Ecto neural progenitor cell (in vitro differentiated cells): ENCODE measurements at regions not wholly inside any gene's neighbourhood (a gene's known extent, or its start where the extent isn't known, plus 50 kb on each side); places are given as distances from the start of the nearest gene placed in this dataset.

ENCODE experiments used
- DNase-seq: peaks from one replicate; pipeline ENCODE4 v3.0.0-alpha.2; 2018; ENCODE audit warnings: low spot score

DNA sequence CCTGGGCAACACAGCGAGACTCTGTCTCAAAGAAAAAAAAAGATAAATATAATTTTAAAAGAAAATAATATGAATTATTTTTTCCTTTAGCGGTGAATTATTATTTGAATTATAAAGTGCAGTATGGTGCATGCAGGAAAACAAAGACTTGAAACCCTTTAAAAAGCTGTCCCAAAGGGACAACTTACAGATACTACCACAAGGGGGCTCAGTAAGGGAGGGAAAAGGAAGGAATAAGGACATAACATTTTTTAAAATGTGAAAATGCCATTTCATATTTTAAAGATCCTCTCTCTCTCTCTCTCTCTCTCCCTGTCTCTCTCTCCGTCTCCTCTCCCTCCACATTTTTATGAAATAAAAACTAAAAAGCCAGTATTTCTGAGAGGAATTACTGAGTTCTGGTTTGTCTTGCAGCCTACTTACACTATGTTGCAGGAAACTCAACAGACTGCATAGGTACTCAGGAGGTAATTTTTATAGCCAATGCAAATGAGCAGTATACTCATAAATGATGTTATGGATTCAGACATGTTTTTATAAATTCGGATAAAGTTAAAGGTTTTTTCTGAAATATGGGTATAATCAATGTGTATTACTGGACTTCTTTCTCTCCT is 455.0 kb upstream of the GJE1 start:
- no peak for DNase-seq

DNA sequence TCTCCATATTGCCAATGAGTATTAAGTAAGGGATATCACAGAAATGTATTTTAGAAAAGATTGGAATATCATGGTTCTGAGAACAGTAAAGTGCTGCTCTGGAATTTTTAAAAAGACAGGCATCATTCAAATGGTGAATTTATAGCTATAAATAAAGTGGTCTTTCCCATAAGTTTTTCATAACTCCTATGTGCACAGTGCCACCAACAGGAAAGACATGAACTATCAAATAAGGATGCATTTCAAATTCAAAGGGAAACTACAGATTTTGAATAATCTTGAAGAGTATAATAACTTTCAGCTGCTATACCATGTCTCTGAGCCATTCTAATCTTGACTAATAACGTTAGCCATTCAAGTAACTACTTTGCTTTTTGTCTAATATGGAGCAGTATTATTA is 456.8 kb upstream of the GJE1 start:
- no peak for DNase-seq

DNA sequence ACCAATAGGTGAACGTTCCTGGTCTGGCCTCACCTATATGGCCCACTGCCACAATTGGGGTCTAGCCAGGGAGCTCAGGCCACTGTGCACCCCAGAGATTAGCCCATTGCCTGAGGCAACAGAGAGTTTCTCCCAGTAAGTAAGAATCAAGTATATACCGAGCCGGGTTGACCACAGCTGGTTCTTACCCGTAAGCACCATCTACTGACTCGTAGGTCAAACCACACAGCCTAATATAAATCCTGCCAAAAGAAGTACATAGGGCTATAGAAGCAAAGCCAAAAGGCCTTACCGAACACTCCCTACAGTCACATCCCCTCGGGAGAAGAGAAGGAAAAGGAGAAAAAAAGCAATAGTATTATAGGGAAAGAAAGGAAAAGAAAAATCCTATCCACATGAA is 463.6 kb upstream of the GJE1 start:
- DNase-seq = no peak

DNA sequence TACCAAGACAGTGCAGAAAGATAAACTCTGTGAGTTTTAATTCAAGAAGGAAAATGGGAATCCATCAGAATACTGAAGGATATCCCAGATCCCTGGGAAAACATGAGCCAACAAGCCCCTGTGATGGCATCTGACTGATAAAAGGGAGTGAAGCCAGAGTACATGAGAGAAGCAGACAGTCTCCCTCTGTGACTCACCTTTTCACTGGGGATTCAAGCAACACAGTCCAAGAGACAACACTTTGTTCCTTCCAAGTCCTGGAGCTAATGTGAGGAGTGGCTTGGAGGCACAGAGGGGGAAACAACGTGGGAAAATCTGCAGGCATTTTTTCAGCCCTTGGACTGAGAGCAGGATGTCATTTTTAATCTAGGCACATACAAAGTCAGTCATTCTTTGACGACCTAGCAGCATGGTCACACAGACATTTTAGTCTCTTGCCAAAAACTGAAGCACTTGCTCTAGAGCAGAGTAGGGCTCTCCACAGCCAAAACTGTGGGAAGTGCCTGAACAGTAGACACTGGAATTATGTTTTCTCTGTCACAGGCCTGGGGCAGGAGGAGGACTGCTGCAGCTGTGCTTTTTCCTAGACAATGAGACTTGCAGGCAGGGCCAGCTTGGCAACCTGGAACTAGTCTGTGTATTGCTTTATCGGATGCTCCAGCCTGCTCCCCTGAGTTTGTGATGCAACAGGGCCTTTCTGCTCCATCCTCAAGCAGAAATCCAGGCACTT is 465.0 kb upstream of the GJE1 start:
- no peak for DNase-seq

DNA sequence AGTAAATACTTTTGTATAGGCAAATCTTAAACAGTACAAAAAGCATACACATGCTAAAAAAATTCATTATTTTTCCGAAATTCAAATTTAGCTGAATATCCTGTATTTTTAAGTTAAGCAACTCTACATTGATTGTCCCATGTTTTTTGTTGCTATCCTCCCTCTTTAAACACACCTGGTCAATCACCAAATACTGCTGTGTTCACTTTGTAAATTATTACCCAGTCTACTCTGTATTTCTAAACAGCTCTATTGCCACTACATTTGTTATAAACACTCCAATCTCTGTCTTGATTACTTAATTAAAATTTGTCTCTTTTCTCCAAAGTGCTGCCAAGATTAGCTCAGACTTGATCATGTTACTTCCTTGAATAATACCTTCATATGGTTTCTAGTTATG is 466.5 kb upstream of the GJE1 start:
- no peak for DNase-seq

DNA sequence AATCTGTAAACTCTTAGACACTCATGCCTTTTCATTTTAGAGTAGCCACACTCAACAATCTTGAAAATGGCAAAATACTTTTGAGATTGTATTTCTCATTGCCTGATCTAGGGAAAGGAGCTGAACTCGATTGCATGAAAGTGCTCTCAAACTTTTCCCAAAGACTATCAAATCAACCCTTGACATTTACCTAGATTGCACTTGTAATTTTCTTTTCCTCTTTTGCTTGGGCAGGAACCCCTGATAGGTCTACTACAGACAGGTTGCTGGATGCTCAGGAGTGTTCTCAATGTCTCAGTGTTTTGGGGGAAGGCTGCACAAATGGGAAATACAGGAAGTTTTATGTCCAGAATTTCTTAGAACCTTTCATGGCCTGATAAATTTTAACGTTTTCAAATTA is 468.0 kb upstream of the GJE1 start:
- no peak for DNase-seq

DNA sequence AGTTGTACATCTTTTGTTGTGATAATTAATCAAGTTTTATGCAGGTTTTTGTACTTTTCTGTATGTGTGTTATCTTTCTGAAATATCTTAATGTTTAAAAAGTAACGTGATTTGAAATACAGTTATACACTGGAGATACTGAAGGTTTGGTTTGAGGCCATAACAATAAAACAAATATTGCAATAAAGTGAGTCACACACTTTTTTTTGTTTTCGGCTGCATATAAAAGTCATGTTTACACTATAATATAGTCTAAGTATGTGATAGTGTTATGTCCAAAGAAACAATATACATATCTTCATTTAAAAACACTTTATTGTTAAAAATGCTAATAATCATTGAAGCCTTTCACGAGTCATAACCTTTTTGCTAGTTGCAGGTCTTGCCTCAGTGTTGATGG is 473.1 kb upstream of the GJE1 start:
- DNase-seq = no peak

DNA sequence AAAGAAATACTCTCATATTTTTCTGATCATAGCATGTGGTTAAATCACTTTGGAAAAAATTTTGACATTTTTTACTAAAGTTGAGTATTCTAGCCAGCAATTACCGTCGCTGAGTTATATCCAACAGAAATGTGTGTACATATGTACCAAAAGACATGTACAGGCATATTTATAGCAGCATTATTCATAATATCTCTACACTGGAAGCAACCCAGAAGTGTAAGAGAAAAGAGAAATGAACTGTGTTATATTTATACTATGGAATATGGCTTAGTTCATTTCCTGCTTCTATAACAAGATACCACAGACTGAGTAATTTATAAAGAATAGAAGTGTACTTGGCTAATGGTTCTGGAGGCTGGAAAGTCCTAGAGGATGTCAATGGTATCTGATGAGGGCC is 474.0 kb upstream of the GJE1 start:
- DNase-seq = no peak

DNA sequence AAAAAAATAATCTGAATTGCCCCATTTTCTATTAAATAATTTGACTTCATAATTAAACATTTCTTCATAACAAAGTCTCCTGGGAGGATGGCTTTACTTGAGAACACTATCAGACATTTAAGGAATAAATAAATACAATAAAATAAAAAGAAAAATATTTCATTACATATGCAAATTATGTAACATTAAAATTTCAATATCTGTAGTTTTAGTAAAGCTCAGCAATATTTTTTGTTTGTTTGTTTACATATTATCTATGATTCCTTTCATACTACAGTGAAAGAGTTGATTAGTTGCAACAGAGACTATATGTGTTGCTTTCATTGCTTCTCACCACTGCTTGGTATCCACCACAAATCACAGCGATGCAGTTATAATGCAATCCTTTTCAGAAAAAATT is 474.9 kb upstream of the GJE1 start:
- DNase-seq = no peak

DNA sequence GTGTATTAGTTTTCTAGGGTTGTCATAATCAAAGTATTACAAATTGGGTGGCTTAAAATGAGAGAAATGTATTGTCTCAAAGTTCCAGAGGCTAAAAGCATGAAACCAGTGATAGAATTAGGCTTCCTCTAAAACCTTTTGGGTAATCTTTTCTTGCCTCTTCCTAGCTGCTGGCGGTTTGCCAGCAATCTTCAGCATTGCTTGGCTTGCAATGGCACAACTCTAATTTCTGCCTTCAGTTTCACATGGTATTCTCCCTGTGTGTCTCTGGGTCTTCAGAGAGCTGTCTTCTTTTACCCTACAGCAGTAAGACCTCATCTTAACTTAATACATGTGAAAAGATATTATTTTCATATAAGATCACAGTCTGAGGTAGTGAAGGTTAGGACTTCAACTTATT is 479.1 kb upstream of the GJE1 start:
- DNase-seq = no peak

DNA sequence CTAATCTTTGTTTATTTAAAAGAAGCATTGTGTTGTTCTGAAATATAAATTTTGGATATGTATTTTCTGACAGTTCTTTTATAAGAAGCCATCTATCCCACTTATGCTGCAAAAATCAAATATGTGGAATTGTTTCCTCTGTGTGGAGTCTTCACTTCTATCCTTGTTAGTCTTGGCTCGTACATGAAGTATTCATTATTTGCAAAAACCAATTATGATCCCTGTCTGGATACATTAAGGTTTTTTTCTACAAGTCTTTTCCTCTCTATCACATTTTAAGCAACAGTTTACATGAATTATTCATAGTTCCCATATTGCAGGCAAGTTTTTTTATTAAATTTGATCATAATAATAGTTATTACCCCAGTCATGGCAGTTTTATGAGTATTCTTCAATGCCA is 490.8 kb upstream of the GJE1 start:
- no peak for DNase-seq

DNA sequence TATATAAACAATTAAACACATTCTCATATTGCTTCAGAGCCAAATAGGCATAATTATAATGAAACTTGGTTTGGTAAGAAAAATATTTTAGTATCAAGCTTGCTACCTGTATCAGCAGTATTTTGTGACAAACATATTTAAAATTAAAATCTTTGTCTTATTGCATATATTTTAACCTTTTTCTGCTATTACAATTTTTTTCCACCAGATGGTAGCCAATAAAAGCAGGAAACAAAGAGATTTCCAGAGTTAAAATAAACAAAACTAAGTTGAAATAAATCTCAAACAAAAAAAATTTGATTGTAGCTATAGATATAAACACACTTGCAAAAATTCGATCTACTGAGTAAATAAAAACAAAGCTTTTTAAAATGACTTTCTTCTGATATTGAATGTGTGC is 491.3 kb upstream of the GJE1 start:
- DNase-seq = no peak

DNA sequence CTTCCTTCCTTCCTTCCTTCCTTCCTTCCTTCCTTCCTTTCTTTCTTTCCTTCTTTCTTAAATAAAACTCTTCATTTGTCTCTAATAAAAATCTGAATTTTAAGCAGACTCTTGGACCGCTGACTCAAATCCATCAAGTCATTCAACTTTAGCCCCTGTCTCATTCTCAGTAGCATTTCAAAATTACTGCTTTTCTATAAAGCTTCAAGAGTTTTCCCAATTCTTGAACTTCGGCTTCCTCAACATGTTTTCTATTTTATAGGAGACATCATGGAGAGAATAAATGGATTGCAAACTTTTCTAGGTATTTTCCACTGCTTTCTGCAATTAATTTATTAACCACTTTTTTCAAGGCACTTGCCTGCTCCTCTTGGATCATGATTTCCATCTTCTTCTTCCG is 497.1 kb upstream of the GJE1 start:
- no peak for DNase-seq

DNA sequence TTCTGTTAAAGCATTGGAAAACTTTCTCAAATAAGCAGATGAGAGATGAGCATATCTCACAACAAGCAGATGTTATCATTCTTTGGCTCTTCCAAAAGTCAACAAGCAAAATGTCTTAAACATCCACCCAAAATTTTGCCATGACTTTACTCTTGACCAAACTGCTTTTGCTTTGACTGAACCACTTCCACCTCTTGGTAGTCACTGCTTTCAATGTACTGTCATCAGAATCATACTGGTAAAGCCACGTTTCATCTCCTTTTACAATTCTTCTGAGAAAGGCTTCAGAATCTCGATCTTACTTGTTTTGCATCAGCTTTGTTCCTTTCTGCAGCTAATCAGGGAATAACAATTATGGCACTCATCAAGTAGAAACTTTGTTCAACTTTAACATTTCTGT is 498.5 kb upstream of the GJE1 start:
- DNase-seq = no peak

DNA sequence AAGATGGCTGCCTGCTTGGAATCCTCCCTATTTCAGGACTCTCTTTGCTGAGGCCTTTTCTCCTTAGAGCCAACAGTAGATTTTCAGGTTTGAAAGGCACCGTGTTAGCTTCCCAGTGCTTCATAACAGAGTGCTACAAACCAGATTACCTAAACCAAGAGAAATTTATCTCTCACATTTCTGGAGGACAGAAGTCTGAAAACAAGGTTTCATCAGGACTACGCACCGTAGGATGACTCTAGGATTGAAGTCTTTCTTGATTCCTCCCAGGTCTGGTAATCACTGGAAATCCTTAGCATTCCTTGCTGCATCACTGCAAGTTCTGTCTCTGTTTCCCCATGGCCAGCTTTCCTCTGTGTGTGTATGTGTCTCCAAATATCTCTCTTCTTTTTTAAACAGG is 508.4 kb upstream of the GJE1 start:
- DNase-seq = no peak

DNA sequence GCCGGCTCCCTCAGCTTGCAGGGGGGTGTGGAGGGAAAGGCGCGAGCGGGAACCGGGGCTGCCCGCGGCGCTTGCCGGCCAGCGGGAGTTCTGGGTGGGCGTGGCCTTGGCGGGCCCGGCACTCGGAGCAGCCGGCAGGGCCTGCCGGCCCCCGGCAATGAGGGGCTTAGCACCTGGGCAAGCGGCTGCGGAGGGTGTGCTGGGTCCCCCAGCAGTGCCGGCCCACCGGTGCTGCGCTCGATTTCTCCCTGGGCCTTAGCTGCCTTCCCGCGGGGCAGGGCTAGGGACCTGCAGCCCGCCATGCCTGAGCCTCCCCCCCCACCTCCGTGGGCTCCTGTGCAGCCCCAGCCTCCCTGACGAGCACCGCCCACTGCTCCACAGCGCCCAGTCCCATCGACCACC is 514.5 kb upstream of the GJE1 start:
- DNase-seq = no peak

DNA sequence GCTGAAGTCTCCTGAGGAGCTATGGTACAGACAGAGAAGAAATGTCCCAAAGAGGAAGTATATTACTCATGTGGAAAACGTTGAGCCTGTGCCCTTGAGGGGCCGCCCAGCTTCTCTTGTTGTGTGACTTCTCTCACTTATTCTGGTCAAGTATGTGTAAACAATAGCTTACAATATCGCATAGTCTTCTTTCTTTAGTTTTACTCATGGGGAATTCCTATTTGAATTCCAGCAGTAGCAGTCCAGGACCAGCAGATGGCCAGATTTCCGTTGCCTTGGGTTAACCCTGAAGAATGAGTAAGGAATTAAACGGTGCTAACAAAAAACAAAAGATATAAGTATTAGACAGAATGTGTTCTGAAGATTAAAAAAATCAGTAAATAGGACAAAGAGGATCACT is 522.0 kb upstream of the GJE1 start:
- no peak for DNase-seq

DNA sequence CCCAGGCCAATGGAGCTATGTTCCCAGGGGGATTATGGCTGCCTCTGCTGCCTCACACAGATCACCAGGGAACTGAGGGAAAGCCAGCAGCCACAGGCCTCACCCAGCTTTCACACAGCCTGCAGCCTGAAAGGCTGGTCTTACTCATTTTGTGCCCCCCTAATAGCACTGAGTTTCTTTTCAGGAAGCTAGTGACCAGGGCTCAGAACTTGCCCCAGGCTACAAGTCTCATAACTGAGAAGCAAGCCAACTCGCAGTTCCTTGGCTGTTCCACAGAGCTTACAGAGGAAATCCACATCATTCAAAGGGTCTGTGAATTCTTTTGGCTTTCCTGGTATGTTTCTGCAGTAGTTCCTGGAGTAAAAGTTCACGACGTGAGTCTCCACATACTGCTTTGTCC is 524.8 kb upstream of the GJE1 start:
- DNase-seq = no peak

DNA sequence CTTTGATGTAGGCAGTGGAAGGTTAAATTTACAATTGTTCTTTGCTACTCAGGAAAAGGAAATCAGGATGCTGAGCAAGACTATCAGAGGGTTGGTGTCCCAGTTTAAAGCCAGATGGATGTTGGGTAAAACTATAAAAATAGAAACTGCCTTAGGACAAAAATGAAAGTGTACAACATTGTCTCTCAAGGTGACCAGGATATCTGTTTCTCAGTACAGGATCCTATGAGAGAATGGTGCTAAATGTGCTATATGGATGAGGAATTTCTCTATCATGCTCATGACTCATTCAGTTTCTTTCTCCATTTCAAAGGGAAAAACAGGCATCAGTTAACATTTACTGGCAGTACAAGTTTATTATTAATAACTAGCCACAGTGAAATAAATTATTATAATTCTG is 534.2 kb upstream of the GJE1 start:
- no peak for DNase-seq

DNA sequence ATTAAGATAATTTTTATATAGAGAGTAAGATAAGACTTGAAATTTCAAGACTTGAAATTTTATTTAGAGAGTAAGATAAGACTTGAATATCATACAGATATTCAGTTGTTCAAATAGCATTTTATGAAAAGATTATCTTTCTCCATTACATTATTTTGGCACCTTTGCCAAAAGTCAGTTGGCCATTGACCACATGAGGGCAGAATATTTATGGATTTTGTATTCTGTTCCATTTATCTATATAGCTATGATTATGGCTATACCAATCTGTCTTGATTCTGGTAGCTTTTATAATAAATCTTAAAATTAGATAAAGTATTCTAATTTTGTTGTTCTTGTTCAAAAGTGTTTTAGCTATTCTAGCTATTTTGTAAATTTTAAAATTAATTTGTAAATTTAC is 537.9 kb upstream of the GJE1 start:
- DNase-seq = no peak

DNA sequence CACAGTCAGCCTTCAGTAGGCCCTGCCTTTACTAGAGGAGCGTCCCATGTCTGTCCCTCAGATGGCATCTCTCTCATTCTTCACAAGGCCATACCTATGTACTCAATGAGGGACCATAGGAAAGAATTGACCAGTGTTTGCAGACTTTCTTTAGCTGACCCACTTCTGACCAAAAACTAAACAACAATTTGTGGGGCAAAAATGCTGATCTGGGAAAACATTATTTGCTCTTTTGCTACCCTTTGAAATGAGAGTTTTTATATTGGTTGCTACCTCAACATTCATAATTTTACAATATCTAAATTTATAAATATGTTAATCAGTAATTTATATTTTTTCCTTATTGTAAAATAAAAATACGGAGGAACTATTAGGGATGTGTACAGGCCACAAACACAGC is 539.4 kb upstream of the GJE1 start:
- no peak for DNase-seq

DNA sequence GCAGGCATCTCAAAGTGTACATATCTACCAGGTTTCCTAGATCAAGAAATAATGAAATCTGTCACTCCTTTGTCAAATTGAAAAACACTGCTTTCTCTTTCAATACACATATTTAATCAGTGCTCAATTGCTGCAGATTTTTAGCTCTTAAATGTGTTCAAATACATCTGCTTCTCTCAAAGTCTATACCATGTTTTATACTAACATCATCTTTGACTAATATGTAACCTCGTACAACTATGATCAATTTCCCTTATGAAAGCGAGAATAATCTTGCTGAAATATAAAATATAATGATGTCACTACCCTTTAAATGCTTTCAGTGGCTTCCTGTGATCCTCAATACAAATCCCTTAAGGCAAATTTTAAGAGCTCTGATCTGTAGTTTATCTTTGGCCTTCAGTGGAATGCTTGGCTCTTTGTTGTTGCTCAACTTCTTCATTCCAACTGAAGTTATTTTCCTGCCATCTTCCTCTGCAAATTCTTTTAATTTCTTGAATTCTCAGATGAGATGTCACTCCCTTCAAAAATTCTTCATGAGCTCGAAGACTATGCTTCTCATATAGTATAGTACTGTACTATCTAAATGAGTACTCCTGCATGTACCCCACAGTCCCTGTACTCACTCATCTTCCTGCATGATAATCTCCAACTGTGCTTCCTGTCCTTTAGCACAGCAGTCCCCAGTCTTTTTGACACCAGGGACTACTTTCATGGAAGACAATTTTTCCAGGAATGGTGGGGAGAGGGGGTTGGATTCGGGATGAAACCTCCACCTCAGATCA is 545.1 kb upstream of the GJE1 start:
- no peak for DNase-seq

DNA sequence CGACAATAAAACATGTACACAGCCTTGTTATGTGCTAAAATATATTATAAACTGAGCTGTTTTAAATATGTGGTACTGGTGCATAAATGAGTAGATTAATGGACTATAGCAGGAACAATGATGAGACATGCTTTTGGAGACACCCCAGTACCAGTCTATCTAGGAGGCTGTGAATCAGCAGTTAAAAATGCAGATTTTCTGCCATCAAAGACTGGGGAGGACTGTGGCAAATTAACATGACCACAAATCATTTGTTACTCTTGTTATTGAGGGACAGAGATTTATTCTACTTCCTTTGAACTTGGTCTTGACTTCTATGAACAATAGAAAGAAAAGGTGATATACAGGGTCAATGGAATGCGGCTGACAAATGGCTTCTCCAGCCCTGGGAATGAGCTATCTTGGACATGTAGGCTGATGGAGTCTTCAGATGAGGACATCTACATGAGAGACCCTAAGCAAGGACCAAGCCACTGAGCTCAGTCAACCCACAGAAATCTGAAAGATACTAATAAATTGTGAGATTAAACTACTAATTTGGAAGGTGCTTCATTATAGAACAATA is 551.7 kb upstream of the GJE1 start:
- no peak for DNase-seq
